22Rv1 (cell line): ENCODE measurements at regions not wholly inside any gene's neighbourhood (a gene's known extent, or its start where the extent isn't known, plus 50 kb on each side); places are given as distances from the start of the nearest gene placed in this dataset.

Experiments used
- CTCF ChIP-seq: fragments of 450-650 bp; IDR thresholded peaks from 2 replicates; pipeline ENCODE4 v1.5.1; 2017; ENCODE audit warnings: mild to moderate bottlenecking
- ZFX ChIP-seq: fragments of 450-650 bp; IDR thresholded peaks from 2 replicates; pipeline ENCODE4 v1.6.1; 2017; ENCODE audit warnings: antibody characterized with exemption, borderline replicate concordance

GRCh38 chr6:168383062-168383854 lies 57.7 kb upstream of the SMOC2 start:
- TF ChIP-seq CTCF (no peak), ZFX (no peak)
